Glutamatergic neuron (in vitro differentiated cells): ENCODE measurements at regions not wholly inside any gene's neighbourhood (a gene's known extent, or its start where the extent isn't known, plus 50 kb on each side); places are given as distances from the start of the nearest gene placed in this dataset.

Source experiments
- DNase-seq: peaks from one replicate; pipeline ENCODE4 v3.0.0; 2022
- H3K27ac Mint-ChIP-seq: one replicate; pipeline ENCODE4 v1.8.0; 2020; ENCODE audit warnings: mild to moderate bottlenecking, mixed read lengths, inconsistent platforms; ENCODE audit not compliant: unreplicated experiment
- H3K27me3 Mint-ChIP-seq: one replicate; pipeline ENCODE4 v1.8.0; 2020; ENCODE audit warnings: mild to moderate bottlenecking, moderate library complexity, mixed read lengths, inconsistent platforms; ENCODE audit not compliant: unreplicated experiment
- H3K36me3 Mint-ChIP-seq: one replicate; pipeline ENCODE4 v1.8.0; 2020; ENCODE audit warnings: mild to moderate bottlenecking, mixed read lengths, inconsistent platforms; ENCODE audit not compliant: unreplicated experiment
- H3K4me1 Mint-ChIP-seq: one replicate; pipeline ENCODE4 v1.8.0; 2020; ENCODE audit warnings: mild to moderate bottlenecking, low read depth, mixed read lengths, inconsistent platforms; ENCODE audit not compliant: unreplicated experiment
- H3K4me3 Mint-ChIP-seq: one replicate; pipeline ENCODE4 v1.8.0; 2020; ENCODE audit warnings: mild to moderate bottlenecking, mixed read lengths, inconsistent platforms; ENCODE audit not compliant: unreplicated experiment
- H3K9me3 Mint-ChIP-seq: one replicate; pipeline ENCODE4 v1.8.0; 2020; ENCODE audit warnings: mild to moderate bottlenecking, moderate library complexity, mixed read lengths, inconsistent platforms; ENCODE audit not compliant: unreplicated experiment
- TF ChIP-seq, protein P1 (sequence below): fragments of 200-600 bp; sonication (generic); IDR thresholded peaks from one replicate; pipeline ENCODE4 v1.5.0; 2021; ENCODE audit not compliant: partially characterized antibody, unreplicated experiment

GRCh38 chr14:59116984-59117415 lies 71.5 kb upstream of the DAAM1 start:
- H3K27me3 Mint-ChIP-seq, result no peaks in the 10 kb centered on the region
- H3K4me3 Mint-ChIP-seq, result no peak overlapping the region
- TF ChIP-seq, protein P1, sequence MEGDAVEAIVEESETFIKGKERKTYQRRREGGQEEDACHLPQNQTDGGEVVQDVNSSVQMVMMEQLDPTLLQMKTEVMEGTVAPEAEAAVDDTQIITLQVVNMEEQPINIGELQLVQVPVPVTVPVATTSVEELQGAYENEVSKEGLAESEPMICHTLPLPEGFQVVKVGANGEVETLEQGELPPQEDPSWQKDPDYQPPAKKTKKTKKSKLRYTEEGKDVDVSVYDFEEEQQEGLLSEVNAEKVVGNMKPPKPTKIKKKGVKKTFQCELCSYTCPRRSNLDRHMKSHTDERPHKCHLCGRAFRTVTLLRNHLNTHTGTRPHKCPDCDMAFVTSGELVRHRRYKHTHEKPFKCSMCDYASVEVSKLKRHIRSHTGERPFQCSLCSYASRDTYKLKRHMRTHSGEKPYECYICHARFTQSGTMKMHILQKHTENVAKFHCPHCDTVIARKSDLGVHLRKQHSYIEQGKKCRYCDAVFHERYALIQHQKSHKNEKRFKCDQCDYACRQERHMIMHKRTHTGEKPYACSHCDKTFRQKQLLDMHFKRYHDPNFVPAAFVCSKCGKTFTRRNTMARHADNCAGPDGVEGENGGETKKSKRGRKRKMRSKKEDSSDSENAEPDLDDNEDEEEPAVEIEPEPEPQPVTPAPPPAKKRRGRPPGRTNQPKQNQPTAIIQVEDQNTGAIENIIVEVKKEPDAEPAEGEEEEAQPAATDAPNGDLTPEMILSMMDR, result no peak
- no peak overlapping the region for H3K27ac Mint-ChIP-seq
- DNase-seq, result no peak
- no peaks in the 10 kb centered on the region for H3K4me1 Mint-ChIP-seq
- no peaks in the 10 kb centered on the region for H3K36me3 Mint-ChIP-seq
- no peaks in the 10 kb centered on the region for H3K9me3 Mint-ChIP-seq

DNA sequence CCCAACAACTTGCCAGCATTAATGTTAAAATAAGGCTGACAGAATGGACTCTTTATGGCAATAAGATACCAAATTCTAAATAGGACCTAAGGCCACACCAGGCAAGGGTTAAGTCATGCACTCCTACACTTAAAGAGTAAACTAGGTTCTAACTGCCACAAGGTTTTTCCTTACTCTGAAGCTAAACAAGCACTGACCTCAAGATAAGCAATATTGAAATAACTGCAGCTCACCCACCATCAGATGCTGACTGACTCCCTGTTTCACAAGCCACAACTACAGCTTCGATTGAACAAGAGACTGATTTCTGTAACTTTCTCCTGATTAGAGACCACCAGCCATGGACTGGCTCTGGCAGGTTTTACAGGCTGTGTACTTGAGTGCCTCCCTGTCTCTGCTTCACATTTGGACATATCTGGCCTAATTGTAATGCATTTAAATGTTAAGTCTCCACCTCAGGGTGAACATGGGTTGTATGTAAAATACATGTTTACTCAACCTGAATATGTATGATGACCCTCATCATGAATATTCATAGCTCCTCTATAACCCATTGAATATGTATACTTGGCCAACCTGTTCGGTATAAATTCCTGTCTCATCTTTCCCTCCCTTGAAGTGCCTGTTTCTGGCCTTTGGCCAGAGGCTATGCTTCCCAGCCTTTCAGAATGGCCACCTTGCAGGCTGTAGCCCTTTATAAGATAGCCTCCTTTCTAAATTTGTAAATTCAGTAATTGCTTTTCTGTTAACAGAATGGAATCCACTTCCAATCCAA lies 70.5 kb upstream of the DAAM1 start:
- Mint-ChIP-seq H3K27ac (no peak overlapping the region), H3K27me3 (no peaks in the 10 kb centered on the region), H3K9me3 (no peaks in the 10 kb centered on the region), H3K4me3 (no peak overlapping the region), H3K4me1 (no peaks in the 10 kb centered on the region), H3K36me3 (no peaks in the 10 kb centered on the region)
- DNase-seq, result no peak
- TF ChIP-seq, protein P1, result no peak

DNA sequence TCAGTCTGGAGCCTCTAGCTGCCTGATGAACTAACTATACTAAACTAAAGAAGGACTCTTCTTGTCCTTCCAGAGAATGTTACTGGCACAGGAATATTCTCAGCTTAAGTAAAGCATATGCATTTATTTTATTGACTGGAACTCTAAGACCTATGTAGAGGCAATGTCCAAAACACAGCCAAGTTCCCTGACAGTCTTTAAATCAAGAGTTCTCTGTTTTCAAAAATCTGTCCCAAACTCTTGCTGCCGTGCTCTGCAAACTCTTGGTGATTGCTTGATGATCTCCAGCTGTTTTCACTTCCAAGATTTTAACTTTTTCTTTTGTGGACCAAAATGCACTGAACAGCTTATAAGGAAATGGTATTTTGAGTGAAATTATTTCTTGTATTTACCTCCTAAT lies 67.5 kb upstream of the DAAM1 start:
- TF ChIP-seq, protein P1, result no peak
- no peaks in the 10 kb centered on the region for H3K27me3 Mint-ChIP-seq
- H3K4me3 Mint-ChIP-seq, result no peak overlapping the region
- H3K27ac Mint-ChIP-seq, result no peak overlapping the region
- H3K4me1 Mint-ChIP-seq, result no peaks in the 10 kb centered on the region
- DNase-seq, result no peak
- no peaks in the 10 kb centered on the region for H3K36me3 Mint-ChIP-seq
- H3K9me3 Mint-ChIP-seq, result no peaks in the 10 kb centered on the region

- no peaks in the 10 kb centered on the region for H3K4me1 Mint-ChIP-seq
- no peaks in the 10 kb centered on the region for H3K9me3 Mint-ChIP-seq
- H3K36me3 Mint-ChIP-seq, result no peaks in the 10 kb centered on the region
- no peak for DNase-seq
- no peaks in the 10 kb centered on the region for H3K27me3 Mint-ChIP-seq
- TF ChIP-seq, protein P1, result no peak
- no peak overlapping the region for H3K4me3 Mint-ChIP-seq
- no peak overlapping the region for H3K27ac Mint-ChIP-seq
Measured at GRCh38 chr14:59123531-59123930, 64.9 kb upstream of the DAAM1 start.

DNA sequence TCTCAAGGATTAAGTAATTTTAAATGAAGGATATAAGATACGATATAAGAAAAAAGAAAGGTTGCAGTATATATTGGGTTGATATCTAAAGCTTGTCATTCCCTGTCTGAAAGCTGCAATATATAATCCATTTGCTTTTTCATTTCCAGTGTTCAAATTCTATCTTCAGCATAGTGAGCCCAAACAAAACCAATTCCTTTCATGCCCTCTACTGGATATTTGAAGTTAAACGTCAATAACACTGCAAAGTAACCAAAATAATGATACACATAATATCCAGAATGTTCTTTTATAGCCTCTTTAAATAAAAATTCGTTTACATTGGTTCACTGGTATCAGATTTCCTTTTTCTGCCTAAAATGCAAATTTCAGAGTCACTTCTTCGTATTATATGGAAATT lies 64.5 kb upstream of the DAAM1 start:
- Mint-ChIP-seq H3K4me1 (no peaks in the 10 kb centered on the region), H3K27ac (no peak overlapping the region), H3K9me3 (no peaks in the 10 kb centered on the region), H3K36me3 (no peaks in the 10 kb centered on the region), H3K4me3 (no peak overlapping the region), H3K27me3 (no peaks in the 10 kb centered on the region)
- DNase-seq, result no peak
- TF ChIP-seq, protein P1, result peak; percentile 39
